ENCODE measurements at regions not wholly inside any gene's neighbourhood (a gene's known extent, or its start where the extent isn't known, plus 50 kb on each side); places are given as distances from the start of the nearest gene placed in this dataset.

GRCh38 chr9:10983251-10983650 is 370.4 kb upstream of the PTPRD start:
- no peak overlapping the region for H3K4me2 ChIP-seq
- H2AFZ ChIP-seq: no peak overlapping the region
- H3K79me2 ChIP-seq: no peaks in the 10 kb centered on the region
- H3K27ac ChIP-seq: no peak overlapping the region
- no peaks in the 10 kb centered on the region for H3K36me3 ChIP-seq (replicated peaks; ENCODE audit: insufficient read depth, low read depth)
- no peak overlapping the region for H3K4me3 ChIP-seq
- H3K9me2 ChIP-seq (replicated peaks; ENCODE audit: insufficient read depth): no peaks in the 10 kb centered on the region
- H3K27me3 ChIP-seq: no peaks in the 10 kb centered on the region
- 81% methylated on average over 1 of the region's 1 CpG for WGBS (ENCODE audit: low lambda C conversion rate, missing lambda C conversion rate)
- H3K4me1 ChIP-seq (ENCODE audit: insufficient read depth): no peaks in the 10 kb centered on the region
- no peaks in the 10 kb centered on the region for H3K9me3 ChIP-seq (ENCODE audit: low read depth)
- H4K20me1 ChIP-seq (ENCODE audit: insufficient read depth, poor library complexity, severe bottlenecking): no peaks in the 10 kb centered on the region
- DNase-seq (ENCODE audit: low spot score): no peak
- TF ChIP-seq EZH2 (IDR thresholded peaks at IDR 0.05; ENCODE audit: borderline replicate concordance): no peak

- no peak for DNase-seq (ENCODE audit: low spot score)
- Histone ChIP-seq H3K4me3 (no peak overlapping the region), H4K20me1 (ENCODE audit: insufficient read depth, poor library complexity, severe bottlenecking) (no peaks in the 10 kb centered on the region), H3K4me2 (no peak overlapping the region), H3K9me3 (ENCODE audit: low read depth) (no peaks in the 10 kb centered on the region), H3K27me3 (no peaks in the 10 kb centered on the region), H2AFZ (no peak overlapping the region), H3K36me3 (replicated peaks; ENCODE audit: insufficient read depth, low read depth) (no peaks in the 10 kb centered on the region), H3K9me2 (replicated peaks; ENCODE audit: insufficient read depth) (no peaks in the 10 kb centered on the region), H3K79me2 (no peaks in the 10 kb centered on the region), H3K27ac (no peak overlapping the region), H3K4me1 (ENCODE audit: insufficient read depth) (no peaks in the 10 kb centered on the region)
- TF ChIP-seq EZH2 (IDR thresholded peaks at IDR 0.05; ENCODE audit: borderline replicate concordance) (no peak), EZH2phosphoT487 (IDR thresholded peaks at IDR 0.05; ENCODE audit: low read depth, severe bottlenecking, unreplicated experiment) (no peak), CTCF (IDR thresholded peaks at IDR 0.05; ENCODE audit: poor library complexity) (no peak)
- 69% methylated on average over 4 of the region's 4 CpGs for WGBS (ENCODE audit: low lambda C conversion rate, missing lambda C conversion rate)
Measured at GRCh38 chr9:10999646-11000045, 386.8 kb upstream of the PTPRD start.

DNA sequence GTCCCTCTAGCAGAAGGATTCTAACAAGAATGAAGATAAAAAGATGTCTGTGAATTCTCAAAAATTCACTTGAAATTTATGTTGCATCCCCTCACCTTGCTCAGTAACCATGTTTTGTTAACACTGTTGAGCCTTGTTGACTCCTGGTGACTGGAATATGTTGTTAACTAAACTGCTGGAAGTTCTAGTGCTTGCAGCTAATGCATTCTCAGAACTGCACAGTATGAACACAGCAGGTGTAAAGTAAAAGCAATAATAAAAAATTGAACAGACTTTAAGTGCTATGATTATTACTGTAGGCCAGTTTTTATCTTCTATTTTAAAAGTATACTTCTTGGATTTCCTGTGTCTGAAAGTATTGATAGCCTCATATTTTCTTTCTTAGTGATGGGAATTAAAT is 388.7 kb upstream of the PTPRD start:
- H3K4me2 ChIP-seq: no peak overlapping the region
- no peaks in the 10 kb centered on the region for H4K20me1 ChIP-seq (ENCODE audit: insufficient read depth, poor library complexity, severe bottlenecking)
- TF ChIP-seq EZH2phosphoT487 (IDR thresholded peaks at IDR 0.05; ENCODE audit: low read depth, severe bottlenecking, unreplicated experiment) (no peak), EZH2 (IDR thresholded peaks at IDR 0.05; ENCODE audit: borderline replicate concordance) (no peak), CTCF (IDR thresholded peaks at IDR 0.05; ENCODE audit: poor library complexity) (no peak)
- DNase-seq (ENCODE audit: low spot score): no peak
- no peak overlapping the region for H3K27ac ChIP-seq
- no peak overlapping the region for H3K4me3 ChIP-seq
- H2AFZ ChIP-seq: no peak overlapping the region
- H3K27me3 ChIP-seq: no peaks in the 10 kb centered on the region
- H3K9me2 ChIP-seq (replicated peaks; ENCODE audit: insufficient read depth): no peaks in the 10 kb centered on the region
- H3K4me1 ChIP-seq (ENCODE audit: insufficient read depth): no peaks in the 10 kb centered on the region
- H3K9me3 ChIP-seq (ENCODE audit: low read depth): no peaks in the 10 kb centered on the region
- H3K79me2 ChIP-seq: no peaks in the 10 kb centered on the region
- H3K36me3 ChIP-seq (replicated peaks; ENCODE audit: insufficient read depth, low read depth): no peaks in the 10 kb centered on the region

DNA sequence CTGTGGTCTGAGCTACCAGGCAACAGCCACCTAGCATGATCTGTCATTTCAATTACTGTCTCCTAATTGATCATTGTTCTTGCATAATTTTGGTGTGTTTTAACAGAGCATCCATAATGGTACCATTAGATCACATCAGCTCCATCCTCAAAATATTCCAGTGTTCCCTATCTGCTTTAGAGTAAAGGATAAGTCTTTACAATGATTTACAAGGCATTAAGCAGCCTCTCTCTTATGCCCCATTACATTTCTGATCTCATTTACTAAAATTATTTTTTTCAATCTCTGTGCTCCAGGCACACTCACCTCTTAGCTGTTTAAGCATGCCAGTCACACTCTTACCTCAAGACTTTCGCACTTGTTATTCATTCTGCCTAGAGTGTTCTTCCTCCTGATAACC is 389.9 kb upstream of the PTPRD start:
- Histone ChIP-seq H4K20me1 (ENCODE audit: insufficient read depth, poor library complexity, severe bottlenecking) (no peaks in the 10 kb centered on the region), H3K27ac (no peak overlapping the region), H3K36me3 (replicated peaks; ENCODE audit: insufficient read depth, low read depth) (no peaks in the 10 kb centered on the region), H3K9me2 (replicated peaks; ENCODE audit: insufficient read depth) (no peaks in the 10 kb centered on the region), H3K79me2 (no peaks in the 10 kb centered on the region), H2AFZ (no peak overlapping the region), H3K4me1 (ENCODE audit: insufficient read depth) (no peaks in the 10 kb centered on the region), H3K9me3 (ENCODE audit: low read depth) (no peaks in the 10 kb centered on the region), H3K4me2 (no peak overlapping the region), H3K4me3 (no peak overlapping the region), H3K27me3 (no peaks in the 10 kb centered on the region)
- TF ChIP-seq EZH2 (IDR thresholded peaks at IDR 0.05; ENCODE audit: borderline replicate concordance): no peak
- TF ChIP-seq CTCF (IDR thresholded peaks at IDR 0.05; ENCODE audit: poor library complexity): no peak
- TF ChIP-seq EZH2phosphoT487 (IDR thresholded peaks at IDR 0.05; ENCODE audit: low read depth, severe bottlenecking, unreplicated experiment): no peak
- 50% methylated on average over 1 of the region's 1 CpG for whole genome bisulfite sequencing (ENCODE audit: low lambda C conversion rate, missing lambda C conversion rate)
- no peak for DNase-seq (ENCODE audit: low spot score)

All from hepatocyte (in vitro differentiated cells).